GM21526 (cell line): ENCODE measurements at regions not wholly inside any gene's neighbourhood (a gene's known extent, or its start where the extent isn't known, plus 50 kb on each side); places are given as distances from the start of the nearest gene placed in this dataset.
"Not testable (repeated sequence)": the region's sequence is repeated elsewhere in the genome, so short reads cannot be mapped to it uniquely, and the experiment has no call there.

Experiments used
- ATAC-seq: cut with Tn5 transposase; IDR thresholded peaks from one replicate; pipeline ENCODE4 v1.9.1; 2021; ENCODE audit warnings: moderate library complexity; ENCODE audit not compliant: unreplicated experiment, low FRiP score

DNA sequence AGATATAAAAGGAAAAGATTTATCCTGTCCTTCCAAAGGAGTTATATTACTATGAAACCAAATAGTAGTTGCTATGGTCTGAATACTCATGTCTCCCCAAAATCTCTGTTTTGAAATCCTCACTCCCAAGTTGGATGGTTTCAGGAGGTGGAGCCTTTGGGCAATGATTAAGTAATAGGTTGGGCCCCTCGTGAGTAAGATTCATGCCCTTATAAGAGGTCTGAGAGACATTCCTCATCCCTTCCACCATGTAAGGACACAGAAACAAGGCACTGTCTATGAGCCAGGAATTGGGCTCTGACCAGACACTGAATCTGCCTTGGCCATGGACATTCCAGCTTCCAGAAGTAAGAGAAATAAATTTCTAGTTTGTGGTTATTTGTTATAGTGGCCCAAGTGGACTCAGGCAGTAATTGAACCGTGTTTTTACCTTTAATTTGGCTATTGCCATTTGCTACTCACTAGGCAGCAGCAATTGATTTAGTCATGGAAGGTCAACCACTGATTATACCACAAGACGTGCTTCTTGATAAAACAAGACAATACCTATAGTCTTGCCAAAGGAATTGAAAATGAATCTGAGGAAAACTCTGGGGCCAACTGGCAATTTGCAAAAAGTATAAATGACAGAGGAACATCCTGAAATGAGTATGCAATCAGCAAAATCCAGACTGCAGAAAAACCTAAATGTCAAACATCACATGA lies 717.4 kb upstream of the SPRY2 start:
- ATAC-seq, result no peak

DNA sequence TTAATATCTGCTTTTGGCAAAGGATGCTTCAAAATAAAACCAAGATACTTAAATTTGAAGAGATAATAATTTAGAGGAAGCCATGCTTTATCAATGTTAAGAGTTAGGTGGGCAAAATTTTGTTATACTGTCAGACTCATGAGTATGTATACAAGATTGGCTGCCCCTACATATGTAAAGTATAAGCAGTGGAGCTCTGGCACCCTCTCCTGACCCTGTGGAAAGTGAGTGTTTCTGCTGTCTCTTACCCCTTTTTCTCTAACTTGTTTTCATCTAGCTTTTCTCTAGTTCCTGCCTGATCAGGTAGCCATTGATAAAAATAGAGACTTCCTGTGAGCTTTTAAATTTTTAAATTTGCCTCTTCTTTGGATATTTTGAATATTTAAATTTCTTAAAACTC lies 710.9 kb upstream of the SPRY2 start:
- ATAC-seq, result no peak

- no peak for ATAC-seq
Observed at GRCh38 chr13:81048026-81048461, 707.1 kb upstream of the SPRY2 start.

- ATAC-seq, result no peak
Observed at GRCh38 chr13:81041761-81042160, 700.8 kb upstream of the SPRY2 start.

- no peak for ATAC-seq
Observed at GRCh38 chr13:81031996-81032395, 691.1 kb upstream of the SPRY2 start.

DNA sequence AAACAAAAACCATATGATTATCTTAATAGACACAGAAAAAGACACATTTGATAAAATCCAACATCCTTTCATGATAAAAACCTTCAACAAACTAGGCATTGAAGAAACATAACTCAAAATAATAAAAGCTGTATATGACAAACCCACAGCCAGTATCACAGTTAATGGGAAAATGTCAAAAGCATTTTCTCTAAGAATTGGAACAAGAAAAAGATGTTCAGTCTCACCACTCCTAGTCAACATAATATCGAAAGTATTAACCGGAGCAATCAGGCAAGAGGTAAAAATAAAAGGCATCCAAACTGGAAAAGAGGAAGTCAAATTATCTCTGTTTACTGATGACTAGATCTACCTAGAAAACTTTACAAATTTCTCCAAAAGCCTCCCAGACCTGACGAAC lies 684.2 kb upstream of the SPRY2 start:
- no peak for ATAC-seq

GRCh38 chr13:81021284-81021840 lies 680.4 kb upstream of the SPRY2 start:
- no peak for ATAC-seq

DNA sequence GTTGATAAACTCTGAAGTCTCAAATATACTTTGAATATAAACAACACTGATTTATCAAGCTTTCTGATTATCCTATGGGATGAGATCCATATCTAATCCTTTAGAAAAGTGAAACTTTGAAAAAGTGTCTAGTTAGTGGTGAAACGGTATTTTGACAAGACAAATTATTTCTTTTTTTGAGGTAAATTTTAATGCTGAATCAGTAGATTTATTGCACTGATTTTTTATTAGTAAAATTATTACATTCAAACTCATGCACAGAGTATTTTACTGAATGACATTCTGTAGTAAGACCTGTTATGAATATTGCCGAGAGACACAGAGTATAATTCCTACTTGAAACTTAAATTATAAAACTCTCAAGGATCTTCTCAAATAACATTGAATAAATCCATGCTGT lies 679.1 kb upstream of the SPRY2 start:
- ATAC-seq, result no peak

- no peak for ATAC-seq
Observed at GRCh38 chr13:81018936-81019335, 678.0 kb upstream of the SPRY2 start.

DNA sequence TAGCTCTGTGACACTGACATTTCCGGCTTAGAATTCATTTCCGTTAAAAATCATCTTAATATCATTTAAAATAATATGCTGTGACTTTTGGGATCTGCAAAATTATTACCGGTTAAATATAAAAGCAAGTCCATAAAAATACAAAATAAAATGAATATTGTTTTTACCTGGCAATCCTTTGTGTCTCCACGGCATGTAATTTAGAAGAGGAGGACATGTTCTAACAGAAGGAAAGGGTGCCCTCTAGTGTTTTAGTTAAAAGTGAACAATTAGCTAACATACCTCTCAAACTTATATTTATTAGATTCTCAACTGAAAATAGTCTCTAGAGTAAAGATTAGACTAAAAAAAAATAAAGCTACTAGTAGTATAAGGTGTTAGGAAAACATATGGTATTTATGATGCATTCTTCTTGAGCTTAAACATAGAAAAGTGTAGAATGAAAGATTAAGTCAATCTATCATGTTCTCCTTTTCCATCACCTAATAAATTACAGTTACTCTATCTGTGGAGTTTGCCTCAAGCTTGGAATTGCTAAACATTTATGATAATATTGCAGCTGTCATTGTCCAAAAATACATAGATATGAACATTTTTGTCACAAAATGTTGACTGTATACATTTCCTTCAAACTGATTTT lies 676.7 kb upstream of the SPRY2 start:
- peak; percentile 78 for ATAC-seq

GRCh38 chr13:81012031-81012430 lies 671.1 kb upstream of the SPRY2 start:
- ATAC-seq, result no peak

GRCh38 chr13:81001828-81002385 lies 661.0 kb upstream of the SPRY2 start:
- no peak for ATAC-seq

DNA sequence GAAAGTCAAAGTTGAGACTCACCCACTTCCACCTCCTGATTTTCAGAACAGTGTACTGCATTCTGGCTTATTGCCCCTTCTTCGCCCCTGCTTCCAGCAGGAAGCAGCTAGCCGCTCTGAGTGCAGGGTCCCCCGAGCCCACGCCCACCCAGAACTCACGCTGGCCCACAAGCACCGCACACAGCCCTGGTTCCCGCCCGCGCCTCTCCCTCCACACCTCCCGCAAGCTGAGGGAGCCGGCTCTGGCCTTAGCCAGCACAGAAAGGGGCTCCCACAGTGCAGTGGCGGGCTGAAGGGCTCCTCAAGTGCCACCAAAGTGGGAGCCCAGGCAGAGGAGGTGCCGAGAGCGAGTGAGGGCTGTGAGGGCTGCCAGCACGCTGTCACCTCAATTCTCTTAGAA lies 657.7 kb upstream of the SPRY2 start:
- ATAC-seq, result not testable (repeated sequence)

- no peak for ATAC-seq
Observed at GRCh38 chr13:80989747-80990146, 648.8 kb upstream of the SPRY2 start.

DNA sequence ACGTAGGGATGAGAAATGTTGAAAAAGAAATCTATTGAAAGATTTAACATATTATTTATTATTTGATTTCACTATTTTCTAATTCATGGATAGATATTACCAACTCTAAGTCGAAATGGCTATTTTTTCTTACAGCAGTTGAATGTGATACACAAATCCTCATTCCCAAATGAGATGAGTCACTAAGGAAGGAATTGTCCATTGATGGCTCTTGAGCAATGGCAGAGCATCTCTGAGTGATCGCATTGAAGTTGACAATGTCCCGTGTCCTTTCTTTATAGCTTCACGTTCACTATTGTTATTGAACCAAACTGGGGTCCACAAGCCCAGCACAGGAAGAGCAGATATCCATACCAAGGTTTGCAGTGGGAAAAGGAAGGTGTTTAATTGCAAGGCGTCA lies 648.3 kb upstream of the SPRY2 start:
- ATAC-seq, result no peak

GRCh38 chr13:80988391-80989151 lies 647.6 kb upstream of the SPRY2 start:
- no peak for ATAC-seq

- ATAC-seq, result peak; percentile 96
Observed at GRCh38 chr13:80979035-80979641, 638.2 kb upstream of the SPRY2 start.

GRCh38 chr13:80977168-80977567 lies 636.2 kb upstream of the SPRY2 start:
- ATAC-seq, result no peak

DNA sequence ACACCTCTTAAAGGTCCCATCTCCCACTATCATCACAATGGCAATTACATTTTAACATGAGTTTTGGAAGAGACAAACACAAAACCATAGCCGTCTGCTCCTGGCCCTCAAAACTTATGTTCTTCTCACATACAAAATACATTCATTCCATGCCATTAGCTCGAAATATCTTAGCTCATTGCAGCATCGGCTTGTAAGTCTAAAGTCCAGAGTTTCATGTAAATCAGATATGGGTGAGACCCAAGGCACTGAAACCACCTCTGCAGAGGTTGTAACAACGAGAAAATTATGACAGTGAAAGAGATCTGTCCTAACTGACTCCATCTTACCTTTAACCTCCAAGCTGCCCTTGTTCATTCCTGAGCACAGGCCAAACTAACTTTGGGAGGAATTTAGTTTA lies 635.0 kb upstream of the SPRY2 start:
- no peak for ATAC-seq

GRCh38 chr13:80973721-80974120 lies 632.8 kb upstream of the SPRY2 start:
- ATAC-seq, result no peak
